Stimulated activated CD4-positive, alpha-beta T cell treated with anti-CD3 and anti-CD28 coated beads, Interleukin-15, amount 100 ng/mL, for 48 hours (primary cell): ENCODE measurements at regions not wholly inside any gene's neighbourhood (a gene's known extent, or its start where the extent isn't known, plus 50 kb on each side); places are given as distances from the start of the nearest gene placed in this dataset.

Experiments used
- DNase-seq, 2 donors: peaks; one replicate each; pipeline ENCODE4 v3.0.0-alpha.2; 2020; ENCODE audit warnings: low read depth in 2 of 2

- peak in 1 of 2 donors; percentile 20 for DNase-seq
These were observed 162.2 kb downstream of the SREK1 start for GRCh38 chr5:66306105-66306843.

- no peak for DNase-seq
These were observed 162.8 kb downstream of the SREK1 start for GRCh38 chr5:66306844-66307315.

GRCh38 chr5:66307647-66308241 lies 163.6 kb downstream of the SREK1 start:
- DNase-seq: no peak

- DNase-seq: no peak
These were observed 168.2 kb downstream of the SREK1 start for GRCh38 chr5:66312266-66312665.

- DNase-seq: no peak
These were observed 171.7 kb downstream of the SREK1 start for GRCh38 chr5:66315784-66316183.

GRCh38 chr5:66322786-66323528 lies 178.9 kb downstream of the SREK1 start:
- no peak for DNase-seq

- DNase-seq: no peak
These were observed 179.4 kb downstream of the SREK1 start for GRCh38 chr5:66323529-66323895.

GRCh38 chr5:66324357-66324756 lies 180.3 kb downstream of the SREK1 start:
- no peak for DNase-seq

GRCh38 chr5:66326276-66326675 lies 182.2 kb downstream of the SREK1 start:
- no peak for DNase-seq

- DNase-seq: no peak
These were observed 182.9 kb downstream of the SREK1 start for GRCh38 chr5:66327008-66327407.

GRCh38 chr5:66329078-66329477 lies 185.0 kb downstream of the SREK1 start:
- DNase-seq: peak; percentile 7 to 14

- no peak for DNase-seq
These were observed 189.1 kb downstream of the SREK1 start for GRCh38 chr5:66333192-66333591.

GRCh38 chr5:66337626-66338226 lies 193.6 kb downstream of the SREK1 start:
- DNase-seq: no peak

- DNase-seq: no peak
These were observed 194.7 kb downstream of the SREK1 start for GRCh38 chr5:66338828-66339227.

- DNase-seq: no peak
These were observed 195.8 kb downstream of the SREK1 start for GRCh38 chr5:66339896-66340295.

- no peak for DNase-seq
These were observed 196.7 kb downstream of the SREK1 start for GRCh38 chr5:66340786-66341185.

- no peak for DNase-seq
These were observed 198.3 kb downstream of the SREK1 start for GRCh38 chr5:66342341-66342880.

- DNase-seq: no peak
These were observed 199.4 kb downstream of the SREK1 start for GRCh38 chr5:66343370-66344071.

- DNase-seq: no peak
These were observed 200.4 kb downstream of the SREK1 start for GRCh38 chr5:66344544-66344943.

- DNase-seq: no peak
These were observed 201.2 kb downstream of the SREK1 start for GRCh38 chr5:66345281-66345680.

- no peak for DNase-seq
These were observed 202.8 kb downstream of the SREK1 start for GRCh38 chr5:66346869-66347268.
